Central memory CD4-positive, alpha-beta T cell (primary cell): ENCODE measurements at regions not wholly inside any gene's neighbourhood (a gene's known extent, or its start where the extent isn't known, plus 50 kb on each side); places are given as distances from the start of the nearest gene placed in this dataset.
"Not testable (repeated sequence)": the region's sequence is repeated elsewhere in the genome, so short reads cannot be mapped to it uniquely, and the experiment has no call there.

ENCODE experiments used
- DNase-seq: peaks from one replicate; pipeline ENCODE4 v3.0.0; 2022

DNA sequence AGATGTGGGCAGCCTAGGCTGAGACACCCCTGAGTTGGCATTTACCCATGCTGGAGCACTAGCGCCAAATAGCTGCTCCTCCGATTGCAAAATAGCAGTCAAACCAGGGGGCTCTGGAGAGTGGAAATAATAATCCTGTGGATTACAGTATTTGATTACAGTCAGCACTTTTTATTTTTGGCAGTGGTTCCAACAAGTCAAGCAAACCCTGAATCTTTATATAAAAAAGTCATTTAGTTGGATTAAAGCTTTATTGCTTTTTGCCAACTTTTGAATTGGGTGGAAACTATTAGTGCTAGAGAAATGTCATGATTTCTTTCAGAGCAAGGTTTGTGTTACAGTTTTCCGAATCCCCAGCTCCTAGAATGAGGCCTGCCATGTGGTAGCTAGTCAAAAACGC lies 99.3 kb upstream of the FAM20A start:
- DNase-seq = no peak

DNA sequence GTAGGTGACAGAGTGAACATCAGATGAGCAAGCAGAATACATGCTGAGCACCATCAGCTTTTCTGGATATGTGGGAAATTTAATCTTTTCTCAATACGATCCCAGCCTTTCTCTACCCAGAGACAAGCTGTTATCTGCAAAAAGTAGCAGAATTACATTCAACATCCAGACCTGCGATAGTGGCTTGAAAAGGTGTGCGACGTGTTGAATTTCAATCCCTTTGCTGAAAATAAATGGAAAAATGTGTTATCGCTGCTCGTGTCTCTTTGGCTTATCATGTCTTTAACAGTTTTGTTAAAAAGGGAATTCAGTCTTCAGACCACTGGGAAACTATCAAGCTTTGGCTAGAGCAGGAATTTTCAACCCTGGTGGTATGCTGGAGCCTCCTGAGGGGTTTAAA lies 98.8 kb upstream of the FAM20A start:
- DNase-seq = no peak

DNA sequence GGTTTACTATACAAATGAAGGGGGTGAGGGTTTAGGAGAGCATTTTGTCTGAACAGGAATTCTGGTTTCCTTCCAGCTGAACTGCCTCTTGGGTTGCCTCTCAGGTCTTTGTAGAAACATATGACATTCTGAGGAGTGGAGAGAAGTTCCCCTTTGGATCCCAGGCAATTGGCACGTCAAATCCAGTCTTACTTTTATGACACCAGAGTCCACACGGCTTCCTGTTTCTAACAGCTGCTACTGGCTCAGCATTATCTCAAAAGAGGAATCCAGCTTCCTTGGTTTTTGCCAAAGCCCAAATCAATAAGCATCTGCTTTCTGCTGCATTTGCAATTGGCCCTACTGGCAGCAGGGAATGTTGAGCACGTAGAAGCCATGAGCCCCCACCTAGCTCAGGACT lies 97.6 kb upstream of the FAM20A start:
- DNase-seq = no peak

- DNase-seq = no peak
Measured at GRCh38 chr17:68697850-68698361, 96.7 kb upstream of the FAM20A start.

- no peak for DNase-seq
Measured at GRCh38 chr17:68695659-68696058, 94.5 kb upstream of the FAM20A start.

GRCh38 chr17:68694791-68695485 lies 93.8 kb upstream of the FAM20A start:
- no peak for DNase-seq

DNA sequence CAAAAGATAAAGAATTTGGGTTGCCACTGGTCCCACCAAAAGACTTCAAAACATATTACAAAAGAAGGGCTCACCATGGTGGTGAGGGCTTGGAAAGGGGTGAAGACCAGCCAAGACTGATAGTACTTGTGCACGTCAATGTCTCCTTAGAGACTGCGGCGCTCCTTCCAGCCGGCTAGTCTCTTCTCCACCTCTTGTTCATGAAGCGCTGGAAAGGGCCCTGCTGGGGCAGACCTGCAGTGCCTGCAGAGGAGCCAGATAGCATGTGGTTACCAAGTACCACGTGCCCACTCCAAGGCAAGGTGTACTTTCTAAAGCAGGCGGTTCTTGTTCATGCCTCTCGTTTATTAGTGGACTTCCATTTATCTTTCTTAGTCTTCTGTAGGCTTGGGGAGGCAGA lies 92.7 kb upstream of the FAM20A start:
- DNase-seq = no peak

DNA sequence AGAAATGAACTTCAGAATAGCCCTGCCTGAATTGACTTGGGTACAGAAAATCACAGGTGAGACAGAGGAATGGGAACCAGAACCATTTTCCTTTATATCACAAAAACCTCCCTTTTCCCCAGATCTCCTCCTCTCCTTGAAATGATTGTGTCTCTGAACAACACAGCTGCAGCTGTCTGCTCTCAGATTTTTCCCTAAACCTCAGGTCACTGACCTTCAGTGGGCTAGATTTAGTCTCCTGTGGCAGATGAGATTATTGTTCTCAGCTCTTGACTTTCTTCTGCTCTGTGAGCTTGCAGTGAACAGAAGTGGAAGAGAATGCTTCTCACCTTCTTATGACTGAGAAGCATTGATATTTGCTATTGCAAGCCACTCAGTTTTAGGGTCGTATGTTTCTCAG lies 92.3 kb upstream of the FAM20A start:
- no peak for DNase-seq

DNA sequence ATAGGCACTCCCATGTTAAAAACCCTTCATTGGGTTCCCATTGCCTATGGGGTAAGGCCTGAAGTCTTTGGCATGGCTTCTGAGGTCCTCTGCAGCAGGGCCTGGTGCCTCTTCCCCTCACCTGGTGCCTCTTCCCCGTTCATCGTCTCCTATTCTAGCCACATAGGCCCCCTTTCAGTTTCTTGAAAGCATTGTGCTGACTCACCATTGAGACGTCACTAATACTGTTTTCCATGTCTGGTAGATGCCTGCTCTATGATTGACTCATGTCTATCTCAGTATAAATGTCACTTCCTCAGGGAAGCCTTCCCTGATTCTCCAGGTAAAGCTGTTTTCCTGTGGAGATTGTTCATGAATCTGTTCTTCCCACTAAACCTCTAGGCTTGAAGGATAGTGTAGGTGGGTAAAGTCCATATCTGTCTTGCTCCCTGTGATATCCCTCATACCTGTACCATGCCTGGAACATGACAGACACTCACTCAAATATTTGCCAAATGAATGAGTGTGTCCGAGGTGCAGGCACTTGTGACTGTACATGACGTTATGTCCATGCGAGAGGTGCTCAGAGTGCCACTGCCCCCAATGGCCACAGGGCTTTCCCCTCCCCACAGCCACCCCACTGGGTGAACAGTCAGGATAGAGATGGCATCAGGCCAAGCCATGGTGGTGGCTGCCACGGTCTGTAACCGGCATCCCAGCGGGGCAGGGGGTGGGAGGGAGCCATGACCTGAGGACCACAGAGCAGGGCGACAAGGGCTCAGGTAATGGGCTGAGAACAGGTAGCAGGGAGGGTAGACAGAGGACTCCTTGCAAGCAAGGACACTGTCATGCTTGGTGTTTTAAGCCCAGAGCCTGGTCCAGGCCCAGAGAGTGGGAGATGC lies 85.2 kb upstream of the FAM20A start:
- no peak for DNase-seq

DNA sequence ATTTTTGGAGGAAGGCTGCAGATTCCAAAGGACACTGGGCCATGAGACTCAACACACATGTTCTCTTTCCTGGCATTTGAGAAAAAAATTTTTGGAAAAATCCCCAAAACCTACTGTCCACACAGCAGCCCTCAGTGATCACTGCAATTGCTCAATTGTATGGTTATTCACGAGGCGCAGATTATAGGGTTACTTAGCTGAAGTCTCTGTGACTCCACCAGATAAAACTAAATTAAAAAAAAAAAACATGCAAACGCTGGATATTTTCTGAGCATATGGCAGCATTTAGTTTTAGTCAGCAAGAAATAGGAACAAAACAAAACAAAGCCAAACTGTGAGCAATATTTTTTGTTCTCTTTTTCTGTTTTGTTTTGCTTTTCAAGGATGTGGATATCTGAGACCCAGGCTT lies 83.8 kb upstream of the FAM20A start:
- DNase-seq = no peak

DNA sequence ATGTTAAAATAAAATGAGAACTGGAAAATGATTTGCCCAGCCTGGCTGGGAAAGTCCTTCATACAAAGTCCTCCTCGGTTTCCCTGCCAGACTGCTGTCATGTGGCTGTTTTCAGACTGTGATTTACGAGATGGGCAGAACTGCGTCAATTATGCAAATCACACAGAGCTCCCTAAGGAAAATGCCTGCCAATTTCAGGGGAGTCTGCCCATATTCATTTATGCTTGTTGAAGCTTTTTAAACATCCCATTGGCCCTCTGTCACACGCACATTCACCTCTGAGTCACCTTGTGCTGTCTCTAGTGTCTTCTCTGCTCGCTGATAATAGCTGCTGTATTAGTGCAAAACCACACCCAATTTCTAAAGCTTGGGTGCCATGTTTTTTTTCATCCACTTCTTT lies 81.7 kb upstream of the FAM20A start:
- DNase-seq = no peak

DNA sequence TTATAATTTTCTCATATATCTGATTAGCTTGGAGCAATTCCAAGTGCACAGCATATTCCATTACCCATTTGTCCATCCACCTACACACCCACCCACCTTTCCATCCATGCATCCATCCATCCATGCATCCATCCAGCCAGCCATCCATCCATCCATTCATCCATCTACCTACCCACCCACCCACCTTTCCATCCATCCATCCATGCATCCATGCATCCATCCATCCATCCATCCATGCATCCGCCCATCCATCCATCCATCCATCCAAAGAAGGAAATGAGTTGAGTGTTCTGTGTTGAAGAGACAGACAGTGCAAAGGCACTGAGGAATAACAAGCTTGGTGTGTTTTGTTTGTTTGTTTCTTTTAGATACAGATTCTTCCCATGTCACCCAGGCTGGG lies 78.7 kb upstream of the FAM20A start:
- no peak for DNase-seq

DNA sequence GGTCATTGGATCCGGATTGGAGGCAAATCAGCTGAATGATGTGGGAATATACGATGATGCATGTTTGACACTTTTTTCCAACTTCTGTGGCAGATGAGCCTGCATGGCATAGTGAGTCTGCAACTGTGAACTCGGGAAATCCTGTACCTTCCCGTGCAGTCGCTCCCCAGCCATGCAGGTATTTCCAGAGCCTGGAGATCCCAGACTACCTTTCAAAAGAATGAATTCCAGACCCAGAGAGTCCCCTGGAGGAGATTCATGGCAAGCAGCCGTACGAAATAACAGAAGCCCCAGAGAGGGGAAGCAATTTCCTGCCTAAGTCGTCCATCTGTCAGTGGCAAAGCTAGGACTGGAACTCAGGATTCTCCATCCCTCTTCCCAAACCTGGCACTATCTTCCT lies 75.7 kb upstream of the FAM20A start:
- DNase-seq = no peak

GRCh38 chr17:68675723-68676122 lies 74.6 kb upstream of the FAM20A start:
- no peak for DNase-seq

- DNase-seq = no peak
Measured at GRCh38 chr17:68674029-68674925, 73.1 kb upstream of the FAM20A start.

- no peak for DNase-seq
Measured at GRCh38 chr17:68670967-68671693, 70.0 kb upstream of the FAM20A start.

DNA sequence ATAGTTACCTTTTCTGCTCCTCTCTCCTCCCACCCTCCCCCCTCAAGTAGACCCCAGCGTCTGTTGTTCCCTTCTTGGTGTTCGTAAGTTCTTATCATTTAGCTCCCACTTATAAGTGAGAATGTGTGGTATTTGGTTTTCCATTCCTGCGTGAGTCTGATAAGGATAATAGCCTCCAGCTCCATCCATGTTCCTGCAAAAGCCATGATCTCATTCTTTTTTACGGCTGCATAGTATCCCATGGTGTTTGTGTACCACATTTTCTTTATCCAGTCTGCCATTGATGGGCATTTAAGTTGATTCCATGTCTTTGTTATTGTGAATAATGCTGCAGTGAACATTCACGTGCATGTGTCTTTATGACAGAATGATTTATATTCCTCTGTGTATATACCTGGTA lies 65.3 kb upstream of the FAM20A start:
- not testable (repeated sequence) for DNase-seq

- no peak for DNase-seq
Measured at GRCh38 chr17:68665373-68665772, 64.2 kb upstream of the FAM20A start.

GRCh38 chr17:68662479-68662878 lies 61.3 kb upstream of the FAM20A start:
- no peak for DNase-seq

DNA sequence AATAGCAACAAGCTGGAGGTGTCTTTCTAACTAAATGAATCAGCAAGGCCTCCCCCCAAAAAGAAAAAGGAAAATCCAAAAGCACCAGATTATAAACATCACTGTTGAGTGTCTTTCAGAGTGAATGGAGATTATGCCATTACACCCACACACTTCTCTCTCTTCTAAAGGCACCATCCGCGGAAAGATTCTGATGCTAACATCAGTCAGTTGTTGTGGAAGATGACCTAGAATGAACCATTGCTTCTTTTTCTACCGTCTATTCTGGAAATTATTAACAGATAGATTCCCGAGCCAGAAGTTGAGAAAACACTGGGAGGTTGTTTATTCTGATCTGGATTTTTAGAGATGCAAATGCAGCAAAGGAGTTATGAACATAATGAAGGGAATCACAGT lies 60.9 kb upstream of the FAM20A start:
- DNase-seq = no peak

DNA sequence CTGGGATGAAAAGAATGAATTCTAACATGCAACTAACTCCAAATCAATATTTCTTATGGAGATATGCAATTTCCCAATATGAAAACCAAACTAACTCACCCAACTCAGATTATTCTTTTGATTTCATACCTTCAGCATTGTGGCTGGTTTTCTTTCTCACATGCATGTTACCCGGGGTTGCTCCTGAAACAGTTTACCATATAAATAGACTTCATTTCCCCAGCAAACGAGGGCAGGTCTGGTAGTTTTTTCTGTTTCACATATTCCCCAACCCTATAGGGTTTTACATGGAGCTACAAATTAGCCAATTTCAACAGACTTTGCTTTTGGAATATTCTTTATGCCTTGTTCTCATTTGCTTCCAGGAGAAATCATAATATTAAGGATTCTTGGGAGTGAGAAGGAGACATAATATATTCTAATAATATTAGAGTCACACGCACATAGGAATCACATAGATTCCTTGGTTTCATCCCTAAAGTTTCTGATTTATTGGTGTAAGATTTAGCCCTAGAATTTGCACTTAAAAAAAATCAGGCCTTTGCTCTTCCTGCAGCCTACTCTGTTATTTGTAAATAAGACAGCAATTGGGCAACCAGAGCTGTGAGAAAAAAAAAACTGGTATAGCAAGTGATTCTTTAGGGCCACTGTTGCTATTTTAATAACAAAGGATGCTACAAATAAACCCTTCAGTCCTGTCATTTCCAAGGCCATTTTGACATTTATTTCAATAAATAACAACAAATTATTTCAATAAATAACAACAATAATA lies 60.3 kb upstream of the FAM20A start:
- no peak for DNase-seq

GRCh38 chr17:68660302-68660701 lies 59.1 kb upstream of the FAM20A start:
- DNase-seq = no peak
